ENCODE measurements at regions not wholly inside any gene's neighbourhood (a gene's known extent, or its start where the extent isn't known, plus 50 kb on each side); places are given as distances from the start of the nearest gene placed in this dataset.
A peak's percentile ranks its signal among the peaks of the same experiment; 100 is the strongest.

DNA sequence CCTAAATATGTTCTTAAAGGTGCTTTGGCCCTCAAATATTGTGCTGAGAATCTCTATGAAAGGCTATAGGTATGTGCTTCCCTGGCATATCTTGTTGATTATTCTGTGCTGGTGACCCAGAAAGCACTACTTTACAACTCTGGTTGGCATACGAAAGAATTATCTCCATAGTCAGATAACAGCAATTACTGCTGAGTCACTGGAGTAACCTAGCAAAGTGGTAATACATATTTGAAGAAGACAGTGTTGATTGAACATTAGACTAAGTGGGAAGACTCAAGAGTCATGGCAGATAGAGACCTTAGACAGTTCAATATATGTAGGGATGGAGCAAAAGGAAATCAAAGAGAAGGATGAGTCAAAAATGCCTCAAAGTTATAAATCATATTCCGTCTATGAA, 1978.5 kb upstream of the LRRTM1 start (continued):
- TF ChIP-seq, protein P1, sequence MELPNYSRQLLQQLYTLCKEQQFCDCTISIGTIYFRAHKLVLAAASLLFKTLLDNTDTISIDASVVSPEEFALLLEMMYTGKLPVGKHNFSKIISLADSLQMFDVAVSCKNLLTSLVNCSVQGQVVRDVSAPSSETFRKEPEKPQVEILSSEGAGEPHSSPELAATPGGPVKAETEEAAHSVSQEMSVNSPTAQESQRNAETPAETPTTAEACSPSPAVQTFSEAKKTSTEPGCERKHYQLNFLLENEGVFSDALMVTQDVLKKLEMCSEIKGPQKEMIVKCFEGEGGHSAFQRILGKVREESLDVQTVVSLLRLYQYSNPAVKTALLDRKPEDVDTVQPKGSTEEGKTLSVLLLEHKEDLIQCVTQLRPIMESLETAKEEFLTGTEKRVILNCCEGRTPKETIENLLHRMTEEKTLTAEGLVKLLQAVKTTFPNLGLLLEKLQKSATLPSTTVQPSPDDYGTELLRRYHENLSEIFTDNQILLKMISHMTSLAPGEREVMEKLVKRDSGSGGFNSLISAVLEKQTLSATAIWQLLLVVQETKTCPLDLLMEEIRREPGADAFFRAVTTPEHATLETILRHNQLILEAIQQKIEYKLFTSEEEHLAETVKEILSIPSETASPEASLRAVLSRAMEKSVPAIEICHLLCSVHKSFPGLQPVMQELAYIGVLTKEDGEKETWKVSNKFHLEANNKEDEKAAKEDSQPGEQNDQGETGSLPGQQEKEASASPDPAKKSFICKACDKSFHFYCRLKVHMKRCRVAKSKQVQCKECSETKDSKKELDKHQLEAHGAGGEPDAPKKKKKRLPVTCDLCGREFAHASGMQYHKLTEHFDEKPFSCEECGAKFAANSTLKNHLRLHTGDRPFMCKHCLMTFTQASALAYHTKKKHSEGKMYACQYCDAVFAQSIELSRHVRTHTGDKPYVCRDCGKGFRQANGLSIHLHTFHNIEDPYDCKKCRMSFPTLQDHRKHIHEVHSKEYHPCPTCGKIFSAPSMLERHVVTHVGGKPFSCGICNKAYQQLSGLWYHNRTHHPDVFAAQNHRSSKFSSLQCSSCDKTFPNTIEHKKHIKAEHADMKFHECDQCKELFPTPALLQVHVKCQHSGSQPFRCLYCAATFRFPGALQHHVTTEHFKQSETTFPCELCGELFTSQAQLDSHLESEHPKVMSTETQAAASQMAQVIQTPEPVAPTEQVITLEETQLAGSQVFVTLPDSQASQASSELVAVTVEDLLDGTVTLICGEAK (IDR thresholded peaks at IDR 0.05; ENCODE audit: borderline replicate concordance): no peak
- TF ChIP-seq E4F1 (IDR thresholded peaks at IDR 0.05; ENCODE audit: borderline replicate concordance, partially characterized antibody): no peak
- TF ChIP-seq SUPT20H (IDR thresholded peaks at IDR 0.05; ENCODE audit: borderline replicate concordance, control insufficient read depth, low read depth, low read length): no peak

GRCh38 chr2:82282111-82282882, 1977.7 kb upstream of the LRRTM1 start:
- in situ Hi-C loops (cut with MboI) (no loop called here), intact Hi-C loops (cut with micrococcal nuclease; ENCODE audit: unreplicated experiment) (no loop called here)
- H3K9me3 ChIP-seq (replicated peaks; ENCODE audit: control insufficient read depth, insufficient read depth, low read length): no peaks in the 10 kb centered on the region
- ATAC-seq (peak; percentile 62), DNase-seq (ENCODE audit: low read depth, low spot score) (no peak), FAIRE-seq (no peak)
- H3K36me3 ChIP-seq (ENCODE audit: control insufficient read depth in 2 of 2, insufficient read depth in 2 of 2, low read length in 1 of 2): no peaks in the 10 kb centered on the region
- SMC1A ChIA-PET (ENCODE audit: uncharacterized antibody, unreplicated experiment): interaction anchor here (1.0 to 1.2 kb wide), 2 partner anchors 8 to 13 kb away, joined by 4 read pairs; no protein-coding TSS in a partner anchor
- no peak for TF ChIP-seq NKRF (conservative IDR thresholded peaks at IDR 0.05)
- TF ChIP-seq CTCF (IDR thresholded peaks at IDR 0.05 in 2 of 3, conservative IDR thresholded peaks at IDR 0.05 in 1 of 3; ENCODE audit: control insufficient read depth in 2 of 3, extremely low read depth in 1 of 3, insufficient read depth in 1 of 3, low read depth in 3 of 3, low read length in 3 of 3): peak in 1 of 3 experiments; percentile 22; a peak in 2 of 6 replicates
- no peak for TF ChIP-seq TBL1XR1 (IDR thresholded peaks at IDR 0.05; ENCODE audit: low read depth, low read length)
- no TSS peak for BruUV-seq (replicated peaks)
- POLR2A ChIA-PET: no interaction called here
- WGBS (ENCODE audit: insufficient coverage, insufficient replicate concordance, low lambda C conversion rate, missing lambda C conversion rate): 43% methylated on average over 16 of the region's 16 CpGs
- H3K27ac ChIP-seq (ENCODE audit: control insufficient read depth, insufficient read depth): no peak overlapping the region
- no peak overlapping the region for H2AFZ ChIP-seq (ENCODE audit: control insufficient read depth, low read depth, low read length)
- no peak overlapping the region for H3K4me3 ChIP-seq
- H4K20me1 ChIP-seq (ENCODE audit: control insufficient read depth, insufficient read depth): no peaks in the 10 kb centered on the region
- no peak overlapping the region for H3K4me2 ChIP-seq (ENCODE audit: control insufficient read depth, insufficient read depth)
- no peaks in the 10 kb centered on the region for H3K4me1 ChIP-seq (ENCODE audit: control insufficient read depth, insufficient read depth, low read length)
- no peak overlapping the region for H3K9ac ChIP-seq (ENCODE audit: control insufficient read depth, insufficient read depth, low read length)
- no peaks in the 10 kb centered on the region for H3K79me2 ChIP-seq (ENCODE audit: control insufficient read depth, insufficient read depth, low read length)
- no peaks in the 10 kb centered on the region for H3K27me3 ChIP-seq (replicated peaks in 1 of 2; ENCODE audit: control insufficient read depth in 2 of 2, insufficient read depth in 2 of 2, low read length in 1 of 2)
- RAD21 ChIA-PET (ENCODE audit: unreplicated experiment): interaction anchor here (1.0 kb wide), 1 partner anchor 37 kb away, joined by 3 read pairs; no protein-coding TSS in a partner anchor
- CTCF ChIA-PET: interaction anchor here (0.9 to 2.0 kb wide), 2 partner anchors 10 to 278 kb away, joined by 3 to 5 read pairs; no protein-coding TSS in a partner anchor
